Breast epithelium (tissue), 3 donors: ENCODE measurements at regions not wholly inside any gene's neighbourhood (a gene's known extent, or its start where the extent isn't known, plus 50 kb on each side); places are given as distances from the start of the nearest gene placed in this dataset.

Experiments used
- POLR2A ChIP-seq: fragments of 450-650 bp; IDR thresholded peaks from one replicate; pipeline ENCODE4 v1.6.1; 2016; ENCODE audit warnings: antibody characterized with exemption, mild to moderate bottlenecking, moderate library complexity
- POLR2AphosphoS5 ChIP-seq, 3 donors: sonication (generic); formaldehyde crosslinking; IDR thresholded peaks; one replicate each; pipeline ENCODE4 v1.6.1; 2017; ENCODE audit warnings: antibody characterized with exemption in 3 of 3
- TF ChIP-seq, protein P1 (sequence below), 3 donors: fragments of 450-650 bp; IDR thresholded peaks; one replicate each; pipeline ENCODE4 v1.5.1; 2016 to 2017; ENCODE audit warnings: antibody characterized with exemption in 3 of 3, mild to moderate bottlenecking in 3 of 3, moderate library complexity in 3 of 3

DNA sequence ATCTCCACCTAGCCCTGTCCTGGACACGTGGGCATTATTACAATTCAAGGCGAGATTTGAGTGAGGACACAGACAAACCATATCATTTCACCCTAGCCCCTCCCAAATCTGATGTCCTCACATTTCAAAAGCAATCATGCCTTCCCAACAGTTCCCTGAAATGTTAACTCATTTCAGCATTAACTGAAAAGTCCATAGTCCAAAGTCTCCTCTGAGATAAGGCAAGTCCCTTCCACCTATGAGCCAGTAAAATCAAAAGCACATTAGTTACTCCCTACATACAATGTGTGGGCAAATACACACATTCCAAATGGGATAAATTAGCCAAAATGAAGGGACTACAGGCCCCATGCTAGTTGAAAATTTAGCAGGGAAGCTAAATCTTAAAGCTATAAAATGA, 546.0 kb upstream of the LMO3 start:
- TF ChIP-seq, protein P1, sequence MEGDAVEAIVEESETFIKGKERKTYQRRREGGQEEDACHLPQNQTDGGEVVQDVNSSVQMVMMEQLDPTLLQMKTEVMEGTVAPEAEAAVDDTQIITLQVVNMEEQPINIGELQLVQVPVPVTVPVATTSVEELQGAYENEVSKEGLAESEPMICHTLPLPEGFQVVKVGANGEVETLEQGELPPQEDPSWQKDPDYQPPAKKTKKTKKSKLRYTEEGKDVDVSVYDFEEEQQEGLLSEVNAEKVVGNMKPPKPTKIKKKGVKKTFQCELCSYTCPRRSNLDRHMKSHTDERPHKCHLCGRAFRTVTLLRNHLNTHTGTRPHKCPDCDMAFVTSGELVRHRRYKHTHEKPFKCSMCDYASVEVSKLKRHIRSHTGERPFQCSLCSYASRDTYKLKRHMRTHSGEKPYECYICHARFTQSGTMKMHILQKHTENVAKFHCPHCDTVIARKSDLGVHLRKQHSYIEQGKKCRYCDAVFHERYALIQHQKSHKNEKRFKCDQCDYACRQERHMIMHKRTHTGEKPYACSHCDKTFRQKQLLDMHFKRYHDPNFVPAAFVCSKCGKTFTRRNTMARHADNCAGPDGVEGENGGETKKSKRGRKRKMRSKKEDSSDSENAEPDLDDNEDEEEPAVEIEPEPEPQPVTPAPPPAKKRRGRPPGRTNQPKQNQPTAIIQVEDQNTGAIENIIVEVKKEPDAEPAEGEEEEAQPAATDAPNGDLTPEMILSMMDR (IDR thresholded peaks at IDR 0.05) = no peak
- TF ChIP-seq POLR2A (no peak), POLR2AphosphoS5 (IDR thresholded peaks at IDR 0.05) (no peak)
